ENCODE measurements at regions not wholly inside any gene's neighbourhood (a gene's known extent, or its start where the extent isn't known, plus 50 kb on each side); places are given as distances from the start of the nearest gene placed in this dataset.

DNA sequence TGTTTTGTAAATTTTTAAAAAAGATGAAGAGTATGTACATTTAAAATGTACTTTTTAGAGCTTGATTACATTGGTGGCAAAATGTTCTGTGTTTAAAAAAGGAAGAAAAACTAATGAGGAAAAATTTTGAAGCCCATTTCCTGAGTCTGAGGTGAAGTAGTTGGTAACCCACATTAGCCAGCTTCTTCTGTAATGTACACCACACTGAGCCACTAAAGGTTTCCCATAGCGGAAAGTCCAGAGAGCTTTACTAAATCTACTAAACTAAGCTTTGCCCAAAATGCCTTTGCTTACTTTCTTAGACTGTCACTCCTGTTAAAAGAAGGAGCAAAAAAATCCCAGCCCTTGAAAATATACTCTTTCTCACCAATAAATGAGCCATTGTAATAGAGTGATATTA, 804.8 kb upstream of the ZEB2 start:
- no peak for TF ChIP-seq POLR2A (IDR thresholded peaks at IDR 0.05)
- TF ChIP-seq, protein P1, sequence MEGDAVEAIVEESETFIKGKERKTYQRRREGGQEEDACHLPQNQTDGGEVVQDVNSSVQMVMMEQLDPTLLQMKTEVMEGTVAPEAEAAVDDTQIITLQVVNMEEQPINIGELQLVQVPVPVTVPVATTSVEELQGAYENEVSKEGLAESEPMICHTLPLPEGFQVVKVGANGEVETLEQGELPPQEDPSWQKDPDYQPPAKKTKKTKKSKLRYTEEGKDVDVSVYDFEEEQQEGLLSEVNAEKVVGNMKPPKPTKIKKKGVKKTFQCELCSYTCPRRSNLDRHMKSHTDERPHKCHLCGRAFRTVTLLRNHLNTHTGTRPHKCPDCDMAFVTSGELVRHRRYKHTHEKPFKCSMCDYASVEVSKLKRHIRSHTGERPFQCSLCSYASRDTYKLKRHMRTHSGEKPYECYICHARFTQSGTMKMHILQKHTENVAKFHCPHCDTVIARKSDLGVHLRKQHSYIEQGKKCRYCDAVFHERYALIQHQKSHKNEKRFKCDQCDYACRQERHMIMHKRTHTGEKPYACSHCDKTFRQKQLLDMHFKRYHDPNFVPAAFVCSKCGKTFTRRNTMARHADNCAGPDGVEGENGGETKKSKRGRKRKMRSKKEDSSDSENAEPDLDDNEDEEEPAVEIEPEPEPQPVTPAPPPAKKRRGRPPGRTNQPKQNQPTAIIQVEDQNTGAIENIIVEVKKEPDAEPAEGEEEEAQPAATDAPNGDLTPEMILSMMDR (IDR thresholded peaks at IDR 0.05): no peak
